HL-60 (cell line): ENCODE measurements at regions not wholly inside any gene's neighbourhood (a gene's known extent, or its start where the extent isn't known, plus 50 kb on each side); places are given as distances from the start of the nearest gene placed in this dataset.

Experiments used
- DNase-seq, 2 experiments: peaks; one replicate each; pipeline ENCODE4 v3.0.0-alpha.2; 2010 to 2020; ENCODE audit warnings: low read depth in 1 of 2, low spot score in 1 of 2
- H3K27ac ChIP-seq: fragments of 250-450 bp; sonication (Bioruptor Pico); replicated peaks from 2 replicates; pipeline ENCODE4 v1.5.1; 2020; ENCODE audit warnings: mild to moderate bottlenecking, moderate library complexity
- H3K27me3 ChIP-seq: fragments of 250-450 bp; sonication (Bioruptor Pico); 2 replicates; pipeline ENCODE4 v1.5.1; 2021; ENCODE audit warnings: mild to moderate bottlenecking, moderate library complexity; ENCODE audit not compliant: insufficient read depth, poor library complexity, severe bottlenecking
- H3K4me3 ChIP-seq: replicated peaks from 2 replicates; pipeline ENCODE4 v1.5.1; 2011; ENCODE audit warnings: mild to moderate bottlenecking, control low read depth, low read length; ENCODE audit not compliant: insufficient read depth
- CTCF ChIP-seq: IDR thresholded peaks from one replicate; pipeline ENCODE4 v1.5.1; 2011; ENCODE audit warnings: low read length, control low read depth, inconsistent platforms; ENCODE audit not compliant: insufficient read depth
- GABPA ChIP-seq: IDR thresholded peaks from 2 replicates; pipeline ENCODE4 v1.6.1; 2012; ENCODE audit warnings: low read depth
- POLR2AphosphoS5 ChIP-seq: IDR thresholded peaks from 2 replicates; pipeline ENCODE4 v1.6.1; 2012; ENCODE audit warnings: low read depth
- REST ChIP-seq: IDR thresholded peaks from 2 replicates; pipeline ENCODE4 v1.6.1; 2012; ENCODE audit warnings: low read depth; ENCODE audit not compliant: insufficient replicate concordance
- SPI1 ChIP-seq: IDR thresholded peaks from 2 replicates; pipeline ENCODE4 v1.6.1; 2012; ENCODE audit warnings: low read depth, mild to moderate bottlenecking, borderline replicate concordance

- H3K27ac ChIP-seq, result no peak overlapping the region
- TF ChIP-seq POLR2AphosphoS5 (no peak), CTCF (no peak), SPI1 (no peak), REST (no peak), GABPA (no peak)
- no peak for DNase-seq
- no peak overlapping the region for H3K4me3 ChIP-seq
- no peaks in the 10 kb centered on the region for H3K27me3 ChIP-seq
These were observed 1135.7 kb upstream of the CADM2 start for GRCh38 chr3:83823095-83823494.

GRCh38 chr3:83835040-83835439 is 1123.7 kb upstream of the CADM2 start:
- TF ChIP-seq SPI1 (no peak), POLR2AphosphoS5 (no peak), REST (no peak), GABPA (no peak), CTCF (no peak)
- no peak for DNase-seq
- Histone ChIP-seq H3K27me3 (no peaks in the 10 kb centered on the region), H3K27ac (no peak overlapping the region), H3K4me3 (no peak overlapping the region)

GRCh38 chr3:83842511-83842910 is 1116.3 kb upstream of the CADM2 start:
- H3K4me3 ChIP-seq, result no peak overlapping the region
- no peak for DNase-seq

More at GRCh38 chr3:83842511-83842910, 1116.3 kb upstream of the CADM2 start:
- no peak overlapping the region for H3K27ac ChIP-seq
- H3K27me3 ChIP-seq, result no peaks in the 10 kb centered on the region
- no peak for TF ChIP-seq POLR2AphosphoS5
- no peak for TF ChIP-seq CTCF
- no peak for TF ChIP-seq GABPA
- no peak for TF ChIP-seq SPI1
- TF ChIP-seq REST, result no peak
